H7 (cell line): ENCODE measurements at regions not wholly inside any gene's neighbourhood (a gene's known extent, or its start where the extent isn't known, plus 50 kb on each side); places are given as distances from the start of the nearest gene placed in this dataset.
"Not testable (repeated sequence)": the region's sequence is repeated elsewhere in the genome, so short reads cannot be mapped to it uniquely, and the experiment has no call there.

Source experiments
- DNase-seq: peaks from one replicate; pipeline ENCODE4 v3.0.0; 2012
- H3K27me3 ChIP-seq: 2 replicates; pipeline ENCODE4 v1.6.0; 2011; ENCODE audit warnings: mild to moderate bottlenecking, low read length; ENCODE audit not compliant: control insufficient read depth, insufficient read depth
- H3K36me3 ChIP-seq: replicated peaks from 2 replicates; pipeline ENCODE4 v1.5.1; 2011; ENCODE audit warnings: low read length; ENCODE audit not compliant: control insufficient read depth, insufficient read depth
- H3K4me3 ChIP-seq: 2 replicates; pipeline ENCODE4 v1.5.1; 2011; ENCODE audit warnings: low read depth, mild to moderate bottlenecking, control low read depth, low read length, moderate library complexity; ENCODE audit not compliant: insufficient read depth

DNA sequence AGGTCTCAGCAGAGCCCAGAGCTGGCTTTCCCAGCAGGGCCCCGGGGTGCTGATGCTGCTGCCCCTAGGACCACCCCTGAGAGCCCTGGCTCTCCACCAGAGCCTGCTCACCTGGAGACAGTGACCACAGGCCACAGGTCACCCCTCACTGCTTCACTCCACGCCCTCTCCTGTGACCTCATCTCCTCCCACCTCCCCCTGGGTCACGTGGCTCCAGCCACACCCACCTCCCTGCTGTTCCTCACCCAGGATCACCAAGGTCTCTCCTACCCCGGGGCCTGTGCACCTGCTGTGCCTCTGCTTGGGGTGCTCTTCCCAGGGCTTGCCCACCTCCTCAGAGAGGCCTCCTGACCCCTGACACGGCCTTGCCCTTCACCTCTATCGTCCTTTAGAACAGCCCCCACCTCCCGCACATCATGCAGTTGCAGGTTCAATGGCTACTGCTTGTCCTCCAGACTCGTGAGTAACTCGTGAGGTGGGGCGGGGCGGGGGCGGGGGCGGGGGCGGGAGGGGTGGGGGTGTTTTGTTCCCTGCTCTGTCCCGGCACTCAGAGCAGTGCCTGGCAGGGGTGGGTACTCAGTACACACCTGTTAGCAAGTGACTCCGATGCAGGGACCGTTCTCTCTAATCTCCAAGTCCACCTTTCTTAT lies 468.0 kb downstream of the PREX1 start:
- no peaks in the 10 kb centered on the region for H3K27me3 ChIP-seq
- H3K36me3 ChIP-seq, result no peaks in the 10 kb centered on the region
- no peak for DNase-seq
- H3K4me3 ChIP-seq, result no peak overlapping the region

DNA sequence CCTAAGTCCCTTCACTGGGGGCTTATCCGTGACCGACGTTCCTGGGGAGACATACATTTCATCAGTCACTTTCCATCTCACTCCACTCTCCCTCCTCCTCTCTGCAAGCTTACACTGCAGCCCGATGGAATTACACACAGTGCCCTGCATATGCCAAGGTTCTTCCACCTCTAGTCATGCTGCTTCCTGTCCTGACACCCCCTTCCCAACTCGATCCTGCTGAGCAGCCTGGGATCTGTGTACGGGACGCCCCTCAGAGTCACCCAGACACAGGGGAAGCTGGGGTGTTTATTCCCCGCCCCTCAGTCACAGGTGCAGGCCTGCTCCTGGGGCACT lies 468.8 kb downstream of the PREX1 start:
- H3K27me3 ChIP-seq, H3K4me3 ChIP-seq, DNase-seq, H3K36me3 ChIP-seq: not testable (repeated sequence)

GRCh38 chr20:48358176-48359054 lies 469.4 kb downstream of the PREX1 start:
- Histone ChIP-seq H3K4me3 (no peak overlapping the region), H3K36me3 (no peaks in the 10 kb centered on the region), H3K27me3 (no peaks in the 10 kb centered on the region)
- DNase-seq, result no peak

GRCh38 chr20:48357714-48358113 lies 470.1 kb downstream of the PREX1 start:
- no peak for DNase-seq
- no peak overlapping the region for H3K4me3 ChIP-seq
- no peaks in the 10 kb centered on the region for H3K36me3 ChIP-seq
- no peaks in the 10 kb centered on the region for H3K27me3 ChIP-seq

GRCh38 chr20:48354903-48355302 lies 472.9 kb downstream of the PREX1 start:
- Histone ChIP-seq H3K36me3 (no peaks in the 10 kb centered on the region), H3K27me3 (no peaks in the 10 kb centered on the region), H3K4me3 (no peak overlapping the region)
- DNase-seq, result no peak

GRCh38 chr20:48354320-48354876 lies 473.4 kb downstream of the PREX1 start:
- no peaks in the 10 kb centered on the region for H3K36me3 ChIP-seq
- no peak for DNase-seq
- no peaks in the 10 kb centered on the region for H3K27me3 ChIP-seq
- no peak overlapping the region for H3K4me3 ChIP-seq

GRCh38 chr20:48352628-48353027 lies 475.2 kb downstream of the PREX1 start:
- no peaks in the 10 kb centered on the region for H3K36me3 ChIP-seq
- no peak overlapping the region for H3K4me3 ChIP-seq
- no peak for DNase-seq
- no peaks in the 10 kb centered on the region for H3K27me3 ChIP-seq

- Histone ChIP-seq H3K36me3 (no peaks in the 10 kb centered on the region), H3K4me3 (no peak overlapping the region), H3K27me3 (no peaks in the 10 kb centered on the region)
- no peak for DNase-seq
Observed at GRCh38 chr20:48352042-48352441, 475.8 kb downstream of the PREX1 start.

- DNase-seq, result peak; percentile 88
- no peaks in the 10 kb centered on the region for H3K36me3 ChIP-seq
- no peaks in the 10 kb centered on the region for H3K27me3 ChIP-seq
- no peak overlapping the region for H3K4me3 ChIP-seq
Observed at GRCh38 chr20:48350313-48350988, 477.3 kb downstream of the PREX1 start.

- no peak overlapping the region for H3K4me3 ChIP-seq
- H3K36me3 ChIP-seq, result no peaks in the 10 kb centered on the region
- H3K27me3 ChIP-seq, result no peaks in the 10 kb centered on the region
- DNase-seq, result no peak
Observed at GRCh38 chr20:48349656-48350055, 478.1 kb downstream of the PREX1 start.

DNA sequence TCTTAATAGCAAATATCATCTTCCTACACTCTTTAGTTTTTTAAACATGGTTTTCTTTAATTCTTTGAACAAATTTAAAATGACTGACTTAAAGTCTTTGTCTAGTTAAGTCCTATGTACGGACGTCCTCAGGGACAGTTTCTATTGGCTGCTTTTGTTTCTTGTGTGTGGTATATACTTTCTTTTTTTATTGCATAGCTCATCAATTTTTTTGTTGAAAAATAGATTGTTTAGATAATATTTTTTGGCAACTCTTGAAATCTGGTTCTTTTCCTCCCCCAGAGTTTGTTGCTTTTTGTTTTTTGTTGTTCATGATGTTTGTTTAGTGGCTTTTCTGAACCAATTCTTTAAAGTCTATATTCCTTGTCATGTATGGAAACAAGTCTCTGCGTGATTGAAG lies 479.8 kb downstream of the PREX1 start:
- Histone ChIP-seq H3K4me3 (no peak overlapping the region), H3K36me3 (no peaks in the 10 kb centered on the region), H3K27me3 (no peaks in the 10 kb centered on the region)
- DNase-seq, result no peak

- H3K36me3 ChIP-seq, result no peaks in the 10 kb centered on the region
- DNase-seq, result no peak
- H3K27me3 ChIP-seq, result no peaks in the 10 kb centered on the region
- H3K4me3 ChIP-seq, result no peak overlapping the region
Observed at GRCh38 chr20:48342822-48343513, 484.8 kb downstream of the PREX1 start.

GRCh38 chr20:48340883-48341281 lies 486.9 kb downstream of the PREX1 start:
- Histone ChIP-seq H3K27me3 (no peaks in the 10 kb centered on the region), H3K36me3 (no peaks in the 10 kb centered on the region), H3K4me3 (no peak overlapping the region)
- DNase-seq, result no peak
